ENCODE measurements at regions not wholly inside any gene's neighbourhood (a gene's known extent, or its start where the extent isn't known, plus 50 kb on each side); places are given as distances from the start of the nearest gene placed in this dataset.

- Histone ChIP-seq H3K9me3 (ENCODE audit: insufficient read depth, low read length, severe bottlenecking) (no peaks in the 10 kb centered on the region), H3K4me3 (ENCODE audit: low read depth in 1 of 2, low read length in 2 of 2) (no peak overlapping the region), H3K79me2 (ENCODE audit: insufficient read depth, low read length) (no peaks in the 10 kb centered on the region), H3K9ac (ENCODE audit: low read depth, low read length) (no peak overlapping the region), H3K36me3 (ENCODE audit: insufficient read depth, low read length) (no peaks in the 10 kb centered on the region), H2AFZ (ENCODE audit: low read depth, low read length) (no peak overlapping the region), H3K4me1 (ENCODE audit: insufficient read depth, low read length) (no peaks in the 10 kb centered on the region), H4K20me1 (ENCODE audit: insufficient read depth, low read length) (no peaks in the 10 kb centered on the region), H3K27me3 (ENCODE audit: insufficient read depth, low read length, poor library complexity) (no peaks in the 10 kb centered on the region), H3K27ac (ENCODE audit: low read length) (no peak overlapping the region), H3K4me2 (ENCODE audit: insufficient read depth, low read length) (no peak overlapping the region)
- ATAC-seq (ENCODE audit: insufficient read depth, low read depth) = no peak
- no peak for TF ChIP-seq CTCF (IDR thresholded peaks at IDR 0.05; ENCODE audit: borderline replicate concordance, extremely low read depth, low read length, poor library complexity, severe bottlenecking)
- TF ChIP-seq EZH2 (IDR thresholded peaks at IDR 0.05; ENCODE audit: borderline replicate concordance, low read depth, low read length, severe bottlenecking) = no peak
- no peak for DNase-seq
These were observed 158.9 kb upstream of the STEAP4 start for GRCh38 chr7:88465600-88465999.

GRCh38 chr7:88462799-88463198, 156.1 kb upstream of the STEAP4 start:
- ATAC-seq (ENCODE audit: insufficient read depth, low read depth) = no peak
- Histone ChIP-seq H3K27me3 (ENCODE audit: insufficient read depth, low read length, poor library complexity) (no peaks in the 10 kb centered on the region), H4K20me1 (ENCODE audit: insufficient read depth, low read length) (no peaks in the 10 kb centered on the region), H3K4me3 (ENCODE audit: low read depth in 1 of 2, low read length in 2 of 2) (no peak overlapping the region), H3K36me3 (ENCODE audit: insufficient read depth, low read length) (no peaks in the 10 kb centered on the region), H3K27ac (ENCODE audit: low read length) (no peak overlapping the region), H3K9me3 (ENCODE audit: insufficient read depth, low read length, severe bottlenecking) (no peaks in the 10 kb centered on the region), H3K79me2 (ENCODE audit: insufficient read depth, low read length) (no peaks in the 10 kb centered on the region), H3K4me2 (ENCODE audit: insufficient read depth, low read length) (no peak overlapping the region), H3K9ac (ENCODE audit: low read depth, low read length) (no peak overlapping the region), H2AFZ (ENCODE audit: low read depth, low read length) (no peak overlapping the region), H3K4me1 (ENCODE audit: insufficient read depth, low read length) (no peaks in the 10 kb centered on the region)
- TF ChIP-seq CTCF (IDR thresholded peaks at IDR 0.05; ENCODE audit: borderline replicate concordance, extremely low read depth, low read length, poor library complexity, severe bottlenecking) (no peak), EZH2 (IDR thresholded peaks at IDR 0.05; ENCODE audit: borderline replicate concordance, low read depth, low read length, severe bottlenecking) (no peak)
- no peak for DNase-seq

GRCh38 chr7:88460650-88461049, 154.0 kb upstream of the STEAP4 start:
- no peak overlapping the region for H3K27ac ChIP-seq (ENCODE audit: low read length)
- DNase-seq = no peak
- no peaks in the 10 kb centered on the region for H3K36me3 ChIP-seq (ENCODE audit: insufficient read depth, low read length)
- ATAC-seq (ENCODE audit: insufficient read depth, low read depth) = no peak
- TF ChIP-seq CTCF (IDR thresholded peaks at IDR 0.05; ENCODE audit: borderline replicate concordance, extremely low read depth, low read length, poor library complexity, severe bottlenecking) = no peak
- TF ChIP-seq EZH2 (IDR thresholded peaks at IDR 0.05; ENCODE audit: borderline replicate concordance, low read depth, low read length, severe bottlenecking) = no peak
- H3K9me3 ChIP-seq (ENCODE audit: insufficient read depth, low read length, severe bottlenecking) = no peaks in the 10 kb centered on the region
- H3K4me3 ChIP-seq (ENCODE audit: low read depth in 1 of 2, low read length in 2 of 2) = no peak overlapping the region
- no peak overlapping the region for H3K9ac ChIP-seq (ENCODE audit: low read depth, low read length)
- no peaks in the 10 kb centered on the region for H3K27me3 ChIP-seq (ENCODE audit: insufficient read depth, low read length, poor library complexity)
- H3K4me2 ChIP-seq (ENCODE audit: insufficient read depth, low read length) = no peak overlapping the region
- H2AFZ ChIP-seq (ENCODE audit: low read depth, low read length) = no peak overlapping the region
- H4K20me1 ChIP-seq (ENCODE audit: insufficient read depth, low read length) = no peaks in the 10 kb centered on the region
- no peaks in the 10 kb centered on the region for H3K4me1 ChIP-seq (ENCODE audit: insufficient read depth, low read length)
- no peaks in the 10 kb centered on the region for H3K79me2 ChIP-seq (ENCODE audit: insufficient read depth, low read length)

GRCh38 chr7:88458946-88459345, 152.3 kb upstream of the STEAP4 start:
- Histone ChIP-seq H3K4me1 (ENCODE audit: insufficient read depth, low read length) (no peaks in the 10 kb centered on the region), H3K79me2 (ENCODE audit: insufficient read depth, low read length) (no peaks in the 10 kb centered on the region), H3K4me3 (ENCODE audit: low read depth in 1 of 2, low read length in 2 of 2) (no peak overlapping the region), H3K27ac (ENCODE audit: low read length) (no peak overlapping the region), H3K9ac (ENCODE audit: low read depth, low read length) (no peak overlapping the region), H3K9me3 (ENCODE audit: insufficient read depth, low read length, severe bottlenecking) (no peaks in the 10 kb centered on the region), H2AFZ (ENCODE audit: low read depth, low read length) (no peak overlapping the region), H3K4me2 (ENCODE audit: insufficient read depth, low read length) (no peak overlapping the region), H3K36me3 (ENCODE audit: insufficient read depth, low read length) (no peaks in the 10 kb centered on the region), H4K20me1 (ENCODE audit: insufficient read depth, low read length) (no peaks in the 10 kb centered on the region), H3K27me3 (ENCODE audit: insufficient read depth, low read length, poor library complexity) (no peaks in the 10 kb centered on the region)
- ATAC-seq (ENCODE audit: insufficient read depth, low read depth) = no peak
- no peak for TF ChIP-seq CTCF (IDR thresholded peaks at IDR 0.05; ENCODE audit: borderline replicate concordance, extremely low read depth, low read length, poor library complexity, severe bottlenecking)
- DNase-seq = no peak

Data from DND-41 (cell line).